ENCODE measurements at regions not wholly inside any gene's neighbourhood (a gene's known extent, or its start where the extent isn't known, plus 50 kb on each side); places are given as distances from the start of the nearest gene placed in this dataset.

DNA sequence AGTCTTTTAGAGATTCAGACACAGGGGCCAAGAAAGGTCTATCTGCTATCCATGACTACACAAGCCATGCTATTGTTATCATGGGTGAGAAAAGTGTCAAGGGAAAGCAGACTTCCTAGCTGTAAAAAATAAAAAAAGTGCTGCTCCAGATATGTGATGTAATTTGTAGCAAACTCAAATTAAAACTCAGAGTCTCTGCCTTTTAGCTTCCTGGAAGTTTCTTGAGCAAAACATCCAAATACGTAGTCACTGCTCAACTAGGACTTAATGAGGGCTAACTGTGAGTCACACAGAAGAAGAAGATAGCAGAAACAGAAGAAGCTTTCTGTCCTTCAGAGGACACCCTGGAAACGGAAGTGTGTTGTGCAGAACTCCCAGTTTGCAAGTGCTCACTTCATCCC is 393.4 kb upstream of the NR2F2 start:
- no peak overlapping the region for H3K4me3 ChIP-seq
- WGBS, 2 donors: 50 to 85% methylated on average over 2 of the region's 2 CpGs
- intact Hi-C loops (cut with DNase I): no loop called here
- H3K27me3 ChIP-seq: no peaks in the 10 kb centered on the region
- TF ChIP-seq, protein P1, sequence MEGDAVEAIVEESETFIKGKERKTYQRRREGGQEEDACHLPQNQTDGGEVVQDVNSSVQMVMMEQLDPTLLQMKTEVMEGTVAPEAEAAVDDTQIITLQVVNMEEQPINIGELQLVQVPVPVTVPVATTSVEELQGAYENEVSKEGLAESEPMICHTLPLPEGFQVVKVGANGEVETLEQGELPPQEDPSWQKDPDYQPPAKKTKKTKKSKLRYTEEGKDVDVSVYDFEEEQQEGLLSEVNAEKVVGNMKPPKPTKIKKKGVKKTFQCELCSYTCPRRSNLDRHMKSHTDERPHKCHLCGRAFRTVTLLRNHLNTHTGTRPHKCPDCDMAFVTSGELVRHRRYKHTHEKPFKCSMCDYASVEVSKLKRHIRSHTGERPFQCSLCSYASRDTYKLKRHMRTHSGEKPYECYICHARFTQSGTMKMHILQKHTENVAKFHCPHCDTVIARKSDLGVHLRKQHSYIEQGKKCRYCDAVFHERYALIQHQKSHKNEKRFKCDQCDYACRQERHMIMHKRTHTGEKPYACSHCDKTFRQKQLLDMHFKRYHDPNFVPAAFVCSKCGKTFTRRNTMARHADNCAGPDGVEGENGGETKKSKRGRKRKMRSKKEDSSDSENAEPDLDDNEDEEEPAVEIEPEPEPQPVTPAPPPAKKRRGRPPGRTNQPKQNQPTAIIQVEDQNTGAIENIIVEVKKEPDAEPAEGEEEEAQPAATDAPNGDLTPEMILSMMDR (IDR thresholded peaks at IDR 0.05): no peak
- TF ChIP-seq POLR2A (IDR thresholded peaks at IDR 0.05): no peak
- no peaks in the 10 kb centered on the region for H3K4me1 ChIP-seq
- no peaks in the 10 kb centered on the region for H3K9me3 ChIP-seq
- no peaks in the 10 kb centered on the region for H3K36me3 ChIP-seq
- DNase-seq: no peak
- H3K27ac ChIP-seq: no peak overlapping the region

DNA sequence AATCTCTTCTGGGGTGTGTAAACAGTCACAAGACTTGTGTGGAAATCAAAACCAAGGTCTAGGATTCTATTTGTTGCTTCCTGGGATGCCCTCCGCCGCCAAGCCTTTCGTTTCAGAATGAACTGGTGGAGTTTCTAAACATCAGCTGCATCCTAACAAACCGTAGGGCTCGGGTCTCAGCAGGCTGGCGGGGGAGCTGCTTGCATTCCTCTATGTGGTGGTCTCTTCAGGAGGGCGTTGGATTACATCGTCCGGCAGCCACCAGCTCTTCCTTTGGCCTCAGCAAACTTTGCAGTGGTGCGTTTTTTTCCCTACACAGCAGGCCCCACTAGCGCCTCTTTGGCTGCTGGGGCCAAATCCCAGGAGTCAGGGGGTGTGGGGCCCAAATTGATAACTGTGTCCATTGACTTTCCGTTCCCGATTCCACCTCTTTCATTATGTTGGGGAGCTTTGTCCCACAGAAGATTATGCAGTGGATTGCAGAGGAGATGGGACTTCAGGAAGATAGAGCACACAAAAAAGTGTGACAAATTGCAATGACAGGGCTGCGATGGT is 390.0 kb upstream of the NR2F2 start:
- no peaks in the 10 kb centered on the region for H3K36me3 ChIP-seq
- no peaks in the 10 kb centered on the region for H3K9me3 ChIP-seq
- no peak overlapping the region for H3K4me3 ChIP-seq
- 88 to 89% methylated on average over 9 to 14 of the region's 14 CpGs for WGBS, 2 donors
- H3K27me3 ChIP-seq: no peaks in the 10 kb centered on the region
- TF ChIP-seq, protein P1 (IDR thresholded peaks at IDR 0.05): no peak
- no peak for TF ChIP-seq POLR2A (IDR thresholded peaks at IDR 0.05)
- no peaks in the 10 kb centered on the region for H3K4me1 ChIP-seq
- intact Hi-C loops (cut with DNase I): no loop called here
- H3K27ac ChIP-seq: no peak overlapping the region
- DNase-seq: no peak

DNA sequence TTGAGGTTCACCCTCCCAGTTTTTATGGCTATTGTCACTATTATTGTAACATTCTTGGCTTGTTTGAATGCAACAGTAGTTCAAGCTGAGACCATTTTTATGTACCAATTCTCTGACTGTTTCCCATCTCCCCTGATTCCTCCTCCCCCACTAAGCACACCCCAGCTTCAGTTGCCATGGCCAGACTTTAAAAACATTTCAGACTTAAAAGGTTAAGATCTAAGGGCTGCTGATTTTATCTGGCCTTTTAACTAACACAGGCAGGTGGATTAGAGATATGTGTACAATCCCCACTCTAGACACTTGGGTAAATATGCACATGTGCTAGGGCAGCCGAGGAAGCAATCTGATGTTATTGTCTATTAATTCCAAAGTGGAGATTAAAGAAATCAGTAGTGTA is 386.3 kb upstream of the NR2F2 start:
- Histone ChIP-seq H3K4me3 (no peak overlapping the region), H3K27ac (no peak overlapping the region), H3K27me3 (no peaks in the 10 kb centered on the region), H3K9me3 (no peaks in the 10 kb centered on the region), H3K36me3 (no peaks in the 10 kb centered on the region), H3K4me1 (no peaks in the 10 kb centered on the region)
- DNase-seq: no peak
- 35 to 45% methylated on average over 1 of the region's 1 CpG for WGBS, 2 donors
- TF ChIP-seq, protein P1 (IDR thresholded peaks at IDR 0.05): no peak
- TF ChIP-seq POLR2A (IDR thresholded peaks at IDR 0.05): no peak
- intact Hi-C loops (cut with DNase I): no loop called here

DNA sequence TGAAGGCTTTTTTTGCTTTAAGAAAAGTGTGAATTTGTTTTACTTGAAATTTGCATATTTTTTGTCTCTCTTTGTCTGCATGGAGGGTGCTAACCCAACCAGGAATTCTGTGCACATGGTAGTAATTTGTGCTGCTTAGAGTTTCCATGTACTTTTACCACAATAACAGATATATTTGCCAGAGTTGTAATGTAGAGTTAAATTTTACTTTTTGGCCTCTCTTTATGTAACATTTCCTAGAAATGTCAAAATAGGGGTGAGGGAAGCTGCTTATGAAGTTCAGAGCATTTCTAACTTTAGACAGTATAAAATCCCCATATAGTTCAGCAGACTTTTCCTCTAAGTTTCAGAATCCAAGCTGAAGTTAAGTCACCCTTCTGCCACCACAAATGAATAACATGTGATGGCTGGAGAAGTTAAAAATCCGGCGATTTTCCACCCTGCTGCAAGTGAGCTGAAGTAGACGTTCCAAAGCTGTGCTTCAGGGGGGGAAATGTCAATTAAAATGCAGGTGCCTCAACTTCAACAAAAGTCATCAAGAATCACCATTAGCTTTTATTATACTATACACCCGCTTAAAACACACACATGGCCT is 385.7 kb upstream of the NR2F2 start:
- 81 to 93% methylated on average over 4 of the region's 4 CpGs for WGBS, 2 donors
- H3K27me3 ChIP-seq: no peaks in the 10 kb centered on the region

DNA sequence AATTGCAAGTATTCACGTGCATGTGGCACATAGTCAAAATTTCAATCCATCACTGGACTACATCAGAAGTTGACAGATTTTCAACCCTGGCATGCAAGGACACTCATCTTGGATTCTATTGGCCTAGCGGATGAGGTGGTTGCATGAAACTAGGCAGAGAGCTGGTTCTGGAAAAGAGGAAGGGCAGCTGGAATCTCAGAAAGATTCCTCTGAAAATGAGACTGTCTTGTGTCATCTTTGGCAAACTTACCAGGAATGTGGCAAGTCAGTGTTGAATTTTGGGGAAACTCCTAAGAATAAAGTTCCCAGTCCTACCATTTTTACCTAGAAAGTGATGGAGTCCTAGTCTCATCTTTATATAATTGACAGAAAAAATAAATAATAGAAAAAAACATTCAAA is 384.3 kb upstream of the NR2F2 start:
- WGBS, 2 donors: 79 to 87% methylated on average over 2 of the region's 2 CpGs
- intact Hi-C loops (cut with DNase I): no loop called here

More for the DNA sequence above, 385.7 kb upstream of the NR2F2 start:
- Histone ChIP-seq H3K27ac (no peak overlapping the region), H3K4me1 (no peaks in the 10 kb centered on the region), H3K4me3 (no peak overlapping the region), H3K9me3 (no peaks in the 10 kb centered on the region), H3K36me3 (no peaks in the 10 kb centered on the region)
- TF ChIP-seq POLR2A (IDR thresholded peaks at IDR 0.05): no peak
- TF ChIP-seq, protein P1 (IDR thresholded peaks at IDR 0.05): no peak
- intact Hi-C loops (cut with DNase I): no loop called here
- DNase-seq: no peak

More for the DNA sequence above, 384.3 kb upstream of the NR2F2 start:
- no peak for TF ChIP-seq POLR2A (IDR thresholded peaks at IDR 0.05)
- TF ChIP-seq, protein P1 (IDR thresholded peaks at IDR 0.05): no peak
- no peaks in the 10 kb centered on the region for H3K27me3 ChIP-seq
- no peak overlapping the region for H3K4me3 ChIP-seq
- H3K9me3 ChIP-seq: no peaks in the 10 kb centered on the region
- H3K36me3 ChIP-seq: no peaks in the 10 kb centered on the region
- no peak overlapping the region for H3K27ac ChIP-seq
- no peak for DNase-seq
- H3K4me1 ChIP-seq: no peaks in the 10 kb centered on the region
